IPS-NIHi7 (cell line): ENCODE measurements at regions not wholly inside any gene's neighbourhood (a gene's known extent, or its start where the extent isn't known, plus 50 kb on each side); places are given as distances from the start of the nearest gene placed in this dataset.
A peak's percentile ranks its signal among the peaks of the same experiment; 100 is the strongest.
"Not testable (repeated sequence)": the region's sequence is repeated elsewhere in the genome, so short reads cannot be mapped to it uniquely, and the experiment has no call there.

Experiments
- DNase-seq: peaks from one replicate; pipeline ENCODE4 v3.0.0; 2012; ENCODE audit warnings: mixed read lengths; ENCODE audit errors: extremely low spot score

- no peak for DNase-seq
These were observed 413.8 kb downstream of the GBA3 start for GRCh38 chr4:23106516-23106915.

- DNase-seq = no peak
These were observed 413.1 kb downstream of the GBA3 start for GRCh38 chr4:23105759-23106370.

DNA sequence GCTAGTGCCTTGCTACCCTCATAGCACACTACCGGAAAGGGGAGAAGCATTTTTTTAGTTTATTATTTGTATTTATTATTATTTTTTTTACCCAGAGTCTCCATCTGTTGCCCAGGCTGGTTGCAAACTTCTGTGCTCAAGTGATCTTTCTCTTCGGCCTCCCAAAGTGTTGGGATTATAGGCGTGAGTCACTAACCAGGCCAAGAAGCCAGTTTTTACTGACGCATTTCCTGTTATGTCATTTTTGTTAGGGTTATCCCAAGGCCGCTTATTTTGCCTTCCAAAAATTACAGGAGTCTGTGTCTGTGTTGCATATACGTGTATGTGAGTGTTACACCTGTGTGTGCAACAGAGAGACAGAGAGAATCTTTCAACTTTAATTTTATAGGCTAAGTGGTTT is 404.5 kb downstream of the GBA3 start:
- no peak for DNase-seq

DNA sequence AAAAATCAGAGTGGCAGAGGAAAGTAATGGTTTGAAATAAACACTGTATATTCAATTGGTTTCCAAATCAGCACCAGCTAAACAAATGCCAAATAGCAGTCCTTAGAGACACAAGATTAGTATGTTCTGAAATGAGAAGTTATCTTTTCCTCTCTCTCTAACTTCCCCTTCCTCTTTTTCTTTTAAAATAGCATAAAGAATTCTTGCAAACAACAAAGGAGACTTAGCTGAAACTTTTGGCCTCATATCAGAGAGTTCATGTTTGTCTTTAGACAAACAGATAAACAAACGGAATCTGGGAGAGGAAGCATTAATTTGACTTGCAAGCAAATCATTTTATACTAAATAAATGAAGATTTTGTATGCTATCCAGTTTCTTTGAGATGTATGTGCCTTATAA is 399.0 kb downstream of the GBA3 start:
- DNase-seq = no peak

DNA sequence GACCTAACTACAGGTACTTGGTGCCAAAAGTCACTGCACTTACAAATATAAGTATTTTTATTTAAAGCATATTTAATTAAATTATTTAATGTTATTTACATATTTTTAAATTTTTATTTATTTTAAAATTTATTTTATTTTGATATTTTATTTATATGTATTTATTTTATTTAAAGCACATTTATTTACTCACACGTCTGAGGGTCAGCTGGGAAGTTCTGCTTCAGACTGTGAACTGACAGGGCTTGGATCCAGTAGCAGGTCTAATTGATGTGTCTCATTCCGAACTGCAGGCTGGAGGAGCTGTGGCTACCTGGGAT is 392.5 kb downstream of the GBA3 start:
- no peak for DNase-seq

GRCh38 chr4:23084559-23085248 is 392.0 kb downstream of the GBA3 start:
- DNase-seq = no peak

DNA sequence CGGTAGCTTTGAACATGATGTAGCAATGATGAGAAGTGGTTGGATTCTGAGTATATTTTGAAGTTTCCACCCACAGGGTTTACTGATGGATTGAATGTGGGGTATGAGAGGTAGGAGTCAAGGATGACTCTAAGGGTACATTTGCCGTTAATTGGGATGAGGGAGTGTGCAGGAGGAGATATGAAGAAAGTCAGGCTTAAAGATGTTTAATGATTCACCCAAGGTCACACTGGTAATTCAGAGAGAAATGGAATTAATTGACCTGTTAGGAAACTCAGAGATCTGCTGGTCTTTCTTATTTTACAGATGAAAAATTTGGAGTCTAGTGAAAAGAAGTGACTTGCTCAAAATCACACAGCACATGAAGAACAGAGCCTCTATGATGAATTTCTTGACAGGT is 390.7 kb downstream of the GBA3 start:
- no peak for DNase-seq

DNA sequence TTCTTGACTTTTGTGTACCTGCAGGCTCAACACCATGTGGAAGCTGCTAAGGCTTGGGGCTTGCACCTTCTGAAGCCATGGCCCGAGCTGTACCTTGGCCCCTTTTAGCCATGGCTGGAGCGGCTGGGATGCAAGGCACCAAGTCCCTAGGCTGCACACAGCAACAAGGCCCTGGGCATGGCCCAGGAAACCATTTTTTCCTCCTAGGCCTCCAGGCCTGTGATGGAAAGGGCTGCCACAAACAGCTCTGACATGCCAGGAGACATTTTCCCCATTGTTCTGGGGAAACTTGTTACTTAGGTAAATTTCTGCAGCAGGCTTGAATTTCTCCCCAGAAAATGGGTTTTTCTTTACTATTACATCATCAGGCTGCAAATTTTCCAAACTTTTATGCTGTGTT is 387.4 kb downstream of the GBA3 start:
- not testable (repeated sequence) for DNase-seq

DNA sequence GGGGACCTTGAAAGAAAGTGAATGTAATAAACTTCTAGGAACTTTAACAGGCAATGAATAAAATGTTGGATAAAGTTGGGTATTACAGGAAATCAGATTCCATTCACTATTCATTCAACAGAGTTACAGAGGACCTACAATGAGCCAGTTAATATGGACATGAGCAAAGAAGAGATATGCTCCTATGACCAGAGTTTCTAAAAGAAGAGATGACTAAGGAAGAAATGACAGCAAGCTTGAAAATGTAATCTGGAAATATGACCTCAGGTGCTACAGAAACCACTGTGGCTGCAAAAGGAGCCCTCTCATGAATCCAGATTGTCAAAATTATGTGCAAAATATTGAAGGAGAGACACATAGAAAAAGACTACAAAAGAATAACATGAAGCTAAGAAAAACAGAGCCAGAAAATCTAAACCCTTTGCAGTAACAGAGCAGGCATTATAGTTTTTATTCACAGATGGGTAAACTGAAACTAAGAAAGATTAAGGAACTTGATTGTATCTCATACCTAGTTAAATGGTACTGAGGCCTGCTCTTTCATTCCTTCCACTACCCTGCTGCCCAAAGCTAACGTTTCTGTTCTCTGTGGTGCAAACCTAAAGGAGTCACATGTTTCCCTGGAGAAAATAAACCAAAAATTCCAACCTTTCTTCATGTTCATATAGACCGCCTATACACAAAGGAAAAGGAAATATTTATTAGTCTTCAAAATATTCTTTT is 378.3 kb downstream of the GBA3 start:
- no peak for DNase-seq

DNA sequence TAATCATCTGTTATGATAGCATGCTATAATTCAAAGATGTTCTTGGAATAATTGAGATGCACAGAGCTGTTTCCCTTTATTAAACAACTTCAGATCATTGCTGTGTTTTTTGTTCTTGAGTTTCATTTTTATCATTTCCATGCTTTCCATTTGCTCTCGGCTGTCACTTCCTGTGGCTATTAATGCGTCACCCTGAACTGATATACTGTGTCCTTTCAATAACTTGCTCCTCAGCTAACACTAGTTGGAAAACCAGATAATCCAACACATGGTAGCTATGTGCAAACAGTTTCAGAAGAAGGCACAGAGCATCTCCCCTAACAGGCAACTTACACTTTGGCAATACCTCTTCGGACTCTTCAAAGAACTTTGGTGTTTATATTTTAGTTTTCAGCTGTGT is 376.0 kb downstream of the GBA3 start:
- no peak for DNase-seq

- DNase-seq = no peak
These were observed 375.6 kb downstream of the GBA3 start for GRCh38 chr4:23068287-23068686.

DNA sequence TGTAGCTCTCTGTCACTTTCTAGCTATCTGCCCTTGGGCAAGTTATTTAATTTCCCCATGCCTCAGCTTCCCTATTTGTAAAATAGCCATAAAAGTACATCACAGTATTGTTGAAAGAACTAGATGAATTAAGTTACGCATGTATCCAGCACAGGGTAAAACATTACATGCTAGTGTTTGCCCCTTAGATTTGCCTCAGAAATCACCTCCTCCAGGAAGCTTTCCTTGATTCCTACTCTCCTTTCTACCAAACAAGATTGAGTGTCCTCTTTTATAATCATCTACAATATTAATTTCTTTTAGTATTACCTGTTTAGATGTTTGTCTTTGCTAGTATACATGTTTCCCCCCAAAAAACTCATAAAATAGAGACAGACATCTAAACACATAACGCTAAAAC is 369.5 kb downstream of the GBA3 start:
- DNase-seq = no peak

GRCh38 chr4:23061431-23061830 is 368.7 kb downstream of the GBA3 start:
- no peak for DNase-seq

GRCh38 chr4:23060776-23061175 is 368.0 kb downstream of the GBA3 start:
- DNase-seq = no peak

DNA sequence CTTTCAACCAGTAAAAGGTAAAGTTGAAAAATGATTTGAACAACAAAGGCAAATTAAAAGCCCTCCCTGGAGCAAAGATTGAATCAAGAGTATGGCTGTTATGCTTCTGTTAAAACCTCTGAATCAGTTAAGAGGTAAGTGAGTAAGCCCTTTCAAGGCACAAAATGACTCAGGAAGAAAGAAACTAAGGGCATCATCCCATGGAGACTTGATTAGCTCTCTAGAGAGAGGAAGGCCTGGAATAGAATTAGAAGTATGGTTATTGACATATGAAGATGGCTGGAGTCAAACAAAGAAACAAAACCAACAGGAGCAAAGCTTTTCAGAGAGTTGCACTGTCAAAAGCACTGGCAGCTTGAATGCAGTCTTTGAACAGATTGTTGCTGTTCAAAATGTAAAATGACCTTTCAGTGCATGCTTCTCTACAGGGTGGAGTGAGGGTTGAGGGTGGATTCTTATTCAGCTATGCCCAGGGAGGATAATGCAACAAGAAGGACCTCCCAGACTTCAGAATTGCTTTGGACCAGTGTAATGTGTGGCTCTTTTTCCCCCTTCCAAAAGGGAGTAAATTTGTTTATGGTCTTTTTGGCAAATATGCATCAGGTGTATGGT is 365.5 kb downstream of the GBA3 start:
- DNase-seq = no peak

DNA sequence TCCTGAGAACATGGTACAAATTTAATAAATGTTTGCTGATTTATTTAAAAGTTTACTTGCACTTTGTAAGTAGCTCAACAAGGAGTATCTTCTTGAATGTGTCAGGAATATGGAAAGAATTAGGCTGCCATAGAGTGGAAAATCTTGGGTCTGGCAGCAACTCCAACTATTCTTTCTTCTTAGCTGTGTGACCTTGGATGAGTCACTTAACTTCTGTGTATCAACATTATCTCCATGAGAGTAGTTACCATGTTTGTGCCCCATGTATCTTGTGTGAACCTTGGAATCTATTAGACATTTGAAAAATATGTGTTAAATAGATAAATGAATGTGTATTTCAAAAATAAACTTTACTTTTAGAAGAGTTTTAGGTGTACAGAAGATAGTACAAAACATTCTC is 348.8 kb downstream of the GBA3 start:
- DNase-seq = no peak

GRCh38 chr4:23040539-23040938 is 347.8 kb downstream of the GBA3 start:
- DNase-seq = peak; percentile 20

- no peak for DNase-seq
These were observed 347.1 kb downstream of the GBA3 start for GRCh38 chr4:23039818-23040217.

- DNase-seq = no peak
These were observed 346.1 kb downstream of the GBA3 start for GRCh38 chr4:23038626-23039491.

- DNase-seq = no peak
These were observed 344.3 kb downstream of the GBA3 start for GRCh38 chr4:23036921-23037495.

DNA sequence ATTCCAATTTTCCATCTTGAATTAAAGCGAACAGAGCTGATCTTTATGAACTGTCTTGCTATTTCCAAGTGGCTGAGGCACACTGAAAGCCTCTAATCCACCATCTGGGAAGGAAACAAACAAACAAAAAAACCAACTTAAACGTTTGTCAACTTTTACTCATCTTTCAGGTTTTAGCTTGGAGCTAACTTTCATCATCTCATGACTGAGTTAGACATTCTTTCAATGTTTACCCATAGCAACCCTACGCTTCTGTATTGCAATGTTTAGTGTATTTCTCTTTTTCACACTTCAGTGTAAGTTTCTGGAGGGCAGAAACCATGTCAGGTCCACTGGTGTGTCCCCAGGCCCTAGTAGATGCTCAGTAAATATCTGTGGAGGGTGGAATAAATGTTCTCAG is 343.8 kb downstream of the GBA3 start:
- no peak for DNase-seq
